WTC11 (cell line): ENCODE measurements at regions not wholly inside any gene's neighbourhood (a gene's known extent, or its start where the extent isn't known, plus 50 kb on each side); places are given as distances from the start of the nearest gene placed in this dataset.

Experiments used
- JUN ChIP-seq: sonication (generic); formaldehyde crosslinking; IDR thresholded peaks from 2 replicates; pipeline ENCODE4 v1.8.0; 2023; ENCODE audit warnings: mild to moderate bottlenecking, missing genetic modification reagents
- SMAD4 ChIP-seq: sonication (generic); formaldehyde crosslinking; IDR thresholded peaks from 2 replicates; pipeline ENCODE4 v1.8.0; 2022; ENCODE audit warnings: mild to moderate bottlenecking, missing genetic modification reagents
- ZNF121 ChIP-seq: sonication (generic); formaldehyde crosslinking; IDR thresholded peaks from 2 replicates; pipeline ENCODE4 v1.8.0; 2023; ENCODE audit warnings: missing genetic modification reagents
- ZNF512 ChIP-seq: sonication (generic); formaldehyde crosslinking; IDR thresholded peaks from 2 replicates; pipeline ENCODE4 v1.8.1; 2022; ENCODE audit warnings: missing genetic modification reagents, borderline replicate concordance

DNA sequence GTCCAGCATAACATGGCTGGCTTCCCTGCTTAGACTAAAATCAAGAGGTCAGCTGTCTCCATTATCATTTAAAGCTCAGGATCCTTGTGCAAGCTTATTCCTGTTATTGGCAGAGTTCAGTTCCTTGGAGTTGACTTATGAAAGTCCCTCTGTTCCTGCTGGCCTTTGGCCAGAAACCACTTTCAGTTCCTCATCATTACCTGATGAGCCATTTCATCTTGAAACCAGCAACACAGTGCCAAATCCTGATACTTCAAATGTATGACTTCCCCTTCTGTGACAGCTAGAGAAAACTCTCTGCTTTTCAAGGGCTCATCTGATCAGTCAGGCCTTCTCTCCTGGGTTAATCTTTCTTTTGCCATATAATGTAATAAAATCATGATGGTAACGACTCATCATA is 110.6 kb upstream of the FSTL5 start:
- no peak for TF ChIP-seq SMAD4
- no peak for TF ChIP-seq ZNF512 (CRISPR knock-in tag)
- TF ChIP-seq JUN (CRISPR knock-in tag), result no peak
- no peak for TF ChIP-seq ZNF121 (CRISPR knock-in tag)
